ENCODE measurements at regions not wholly inside any gene's neighbourhood (a gene's known extent, or its start where the extent isn't known, plus 50 kb on each side); places are given as distances from the start of the nearest gene placed in this dataset.

GRCh38 chr21:29237110-29238052, 61.3 kb upstream of the BACH1 start:
- RAD21 ChIA-PET (ENCODE audit: low non-redundant PET in 1 of 2, low total read pairs in 2 of 2, uncharacterized antibody in 2 of 2, unreplicated experiment in 2 of 2): no interaction called here
- no peaks in the 10 kb centered on the region for H3K79me2 ChIP-seq (ENCODE audit: insufficient read depth, low read length)
- DNase-seq (ENCODE audit: low read depth, low spot score): no peak
- no peak for TF ChIP-seq POLR2A (IDR thresholded peaks at IDR 0.05; ENCODE audit: borderline replicate concordance, extremely low read depth, insufficient read depth, insufficient read length)
- TF ChIP-seq CEBPB (IDR thresholded peaks at IDR 0.05; ENCODE audit: low read depth): no peak
- no peak for TF ChIP-seq REST (IDR thresholded peaks at IDR 0.05; ENCODE audit: low read depth)
- no peak for TF ChIP-seq JUND (IDR thresholded peaks at IDR 0.05)
- TF ChIP-seq EGR1 (IDR thresholded peaks at IDR 0.05; ENCODE audit: low read depth): no peak
- no peak for TF ChIP-seq YY1 (IDR thresholded peaks at IDR 0.05; ENCODE audit: extremely low read depth, insufficient replicate concordance, low read depth, low read length)
- TF ChIP-seq SRF (IDR thresholded peaks at IDR 0.05; ENCODE audit: low read depth): no peak
- TF ChIP-seq, protein P1, sequence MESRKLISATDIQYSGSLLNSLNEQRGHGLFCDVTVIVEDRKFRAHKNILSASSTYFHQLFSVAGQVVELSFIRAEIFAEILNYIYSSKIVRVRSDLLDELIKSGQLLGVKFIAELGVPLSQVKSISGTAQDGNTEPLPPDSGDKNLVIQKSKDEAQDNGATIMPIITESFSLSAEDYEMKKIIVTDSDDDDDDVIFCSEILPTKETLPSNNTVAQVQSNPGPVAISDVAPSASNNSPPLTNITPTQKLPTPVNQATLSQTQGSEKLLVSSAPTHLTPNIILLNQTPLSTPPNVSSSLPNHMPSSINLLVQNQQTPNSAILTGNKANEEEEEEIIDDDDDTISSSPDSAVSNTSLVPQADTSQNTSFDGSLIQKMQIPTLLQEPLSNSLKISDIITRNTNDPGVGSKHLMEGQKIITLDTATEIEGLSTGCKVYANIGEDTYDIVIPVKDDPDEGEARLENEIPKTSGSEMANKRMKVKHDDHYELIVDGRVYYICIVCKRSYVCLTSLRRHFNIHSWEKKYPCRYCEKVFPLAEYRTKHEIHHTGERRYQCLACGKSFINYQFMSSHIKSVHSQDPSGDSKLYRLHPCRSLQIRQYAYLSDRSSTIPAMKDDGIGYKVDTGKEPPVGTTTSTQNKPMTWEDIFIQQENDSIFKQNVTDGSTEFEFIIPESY (IDR thresholded peaks at IDR 0.05; ENCODE audit: extremely low read depth, insufficient replicate concordance, low read length): no peak
- TF ChIP-seq ZNF274 (IDR thresholded peaks at IDR 0.05; ENCODE audit: low read depth, low read length): no peak
- no peak for TF ChIP-seq TCF7L2 (IDR thresholded peaks at IDR 0.05; ENCODE audit: borderline replicate concordance, extremely low read depth, insufficient read depth, insufficient read length)
- no peak for TF ChIP-seq RAD21 (IDR thresholded peaks at IDR 0.05; ENCODE audit: low read depth)
- TF ChIP-seq, protein P2, sequence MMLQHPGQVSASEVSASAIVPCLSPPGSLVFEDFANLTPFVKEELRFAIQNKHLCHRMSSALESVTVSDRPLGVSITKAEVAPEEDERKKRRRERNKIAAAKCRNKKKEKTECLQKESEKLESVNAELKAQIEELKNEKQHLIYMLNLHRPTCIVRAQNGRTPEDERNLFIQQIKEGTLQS (IDR thresholded peaks at IDR 0.05): no peak
- TF ChIP-seq SIN3A (IDR thresholded peaks at IDR 0.05; ENCODE audit: low read depth): no peak
- no peak for TF ChIP-seq EZH2 (IDR thresholded peaks at IDR 0.05)
- no peak for TF ChIP-seq CBX3 (IDR thresholded peaks at IDR 0.05; ENCODE audit: low read depth)
- TF ChIP-seq ZFX (IDR thresholded peaks at IDR 0.05): no peak
- no peak for TF ChIP-seq ELF1 (IDR thresholded peaks at IDR 0.05; ENCODE audit: borderline replicate concordance, low read depth)
- TF ChIP-seq SP1 (IDR thresholded peaks at IDR 0.05; ENCODE audit: low read depth): no peak
- TF ChIP-seq, protein P3, sequence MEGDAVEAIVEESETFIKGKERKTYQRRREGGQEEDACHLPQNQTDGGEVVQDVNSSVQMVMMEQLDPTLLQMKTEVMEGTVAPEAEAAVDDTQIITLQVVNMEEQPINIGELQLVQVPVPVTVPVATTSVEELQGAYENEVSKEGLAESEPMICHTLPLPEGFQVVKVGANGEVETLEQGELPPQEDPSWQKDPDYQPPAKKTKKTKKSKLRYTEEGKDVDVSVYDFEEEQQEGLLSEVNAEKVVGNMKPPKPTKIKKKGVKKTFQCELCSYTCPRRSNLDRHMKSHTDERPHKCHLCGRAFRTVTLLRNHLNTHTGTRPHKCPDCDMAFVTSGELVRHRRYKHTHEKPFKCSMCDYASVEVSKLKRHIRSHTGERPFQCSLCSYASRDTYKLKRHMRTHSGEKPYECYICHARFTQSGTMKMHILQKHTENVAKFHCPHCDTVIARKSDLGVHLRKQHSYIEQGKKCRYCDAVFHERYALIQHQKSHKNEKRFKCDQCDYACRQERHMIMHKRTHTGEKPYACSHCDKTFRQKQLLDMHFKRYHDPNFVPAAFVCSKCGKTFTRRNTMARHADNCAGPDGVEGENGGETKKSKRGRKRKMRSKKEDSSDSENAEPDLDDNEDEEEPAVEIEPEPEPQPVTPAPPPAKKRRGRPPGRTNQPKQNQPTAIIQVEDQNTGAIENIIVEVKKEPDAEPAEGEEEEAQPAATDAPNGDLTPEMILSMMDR (IDR thresholded peaks at IDR 0.05 in 2 of 3, conservative IDR thresholded peaks at IDR 0.05 in 1 of 3; ENCODE audit: borderline replicate concordance in 1 of 3, insufficient read depth in 1 of 3, low read depth in 2 of 3, low read length in 2 of 3): no peak
- no peak for TF ChIP-seq EZH2phosphoT487 (IDR thresholded peaks at IDR 0.05; ENCODE audit: borderline replicate concordance)
- no peak for ATAC-seq
- CTCF ChIA-PET: no interaction called here
- no peaks in the 10 kb centered on the region for H3K36me3 ChIP-seq (ENCODE audit: control insufficient read depth in 1 of 2, insufficient read depth in 2 of 2, low read length in 2 of 2)
- H4K20me1 ChIP-seq (ENCODE audit: insufficient read depth): no peaks in the 10 kb centered on the region
- H3K27ac ChIP-seq (ENCODE audit: low read depth, low read length): no peak overlapping the region
- H2AFZ ChIP-seq (ENCODE audit: low read depth, low read length, poor library complexity, severe bottlenecking): no peak overlapping the region
- BruUV-seq (replicated peaks): no TSS peak
- no peaks in the 10 kb centered on the region for H3K9me2 ChIP-seq (ENCODE audit: insufficient read depth)
- no peak overlapping the region for H3K4me2 ChIP-seq (ENCODE audit: low read length)
- H3K9ac ChIP-seq (ENCODE audit: low read length): no peak overlapping the region
- peaks cover 0 to 7% of the 10 kb centered on the region in 2 experiments; a peak in 2 of 4 replicates for H3K4me1 ChIP-seq (ENCODE audit: control insufficient read depth in 1 of 2, insufficient read depth in 2 of 2, low read length in 2 of 2)
- POLR2A ChIA-PET: no interaction called here
- intact Hi-C loops (cut with micrococcal nuclease): no loop called here
- H3K27me3 ChIP-seq (ENCODE audit: insufficient read depth, low read length): no peaks in the 10 kb centered on the region
- H3K9me3 ChIP-seq (ENCODE audit: control insufficient read depth in 1 of 2, insufficient read depth in 1 of 2, low read depth in 1 of 2, low read length in 2 of 2): no peaks in the 10 kb centered on the region
- H3K4me3 ChIP-seq (replicated peaks in 1 of 2; ENCODE audit: low read depth in 1 of 2, low read length in 2 of 2): no peak overlapping the region

All from HCT116 (cell line).